Transverse colon (tissue), 4 donors: ENCODE measurements at regions not wholly inside any gene's neighbourhood (a gene's known extent, or its start where the extent isn't known, plus 50 kb on each side); places are given as distances from the start of the nearest gene placed in this dataset.

Experiments used
- CTCF ChIP-seq, 5 experiments: fragments of 200-600 bp in 3 of 5; fragments of 450-650 bp in 2 of 5; sonication (generic) in 3 of 5; IDR thresholded peaks; 1 replicate in 2 of 5; 2 replicates in 3 of 5; pipeline ENCODE4 v1.5.1; 2016 to 2017; ENCODE audit warnings: antibody characterized with exemption in 5 of 5, inconsistent platforms in 3 of 5, mild to moderate bottlenecking in 2 of 5, moderate library complexity in 1 of 5
- EP300 ChIP-seq: sonication (generic); formaldehyde crosslinking; IDR thresholded peaks from one replicate; pipeline ENCODE4 v1.6.1; 2017; ENCODE audit warnings: antibody characterized with exemption, low read depth
- POLR2A ChIP-seq: fragments of 450-650 bp; IDR thresholded peaks from one replicate; pipeline ENCODE4 v1.6.1; 2016; ENCODE audit warnings: antibody characterized with exemption, mild to moderate bottlenecking, moderate library complexity
- POLR2AphosphoS5 ChIP-seq, 3 donors: sonication (generic); formaldehyde crosslinking; IDR thresholded peaks; one replicate each; pipeline ENCODE4 v1.6.1; 2016; ENCODE audit warnings: antibody characterized with exemption in 3 of 3

GRCh38 chr6:100220543-100220942, 226.5 kb upstream of the MCHR2 start:
- TF ChIP-seq POLR2AphosphoS5 (IDR thresholded peaks at IDR 0.05) (no peak), POLR2A (no peak), CTCF (IDR thresholded peaks at IDR 0.05) (no peak), EP300 (no peak)
